Heart left ventricle (tissue), 16 donors: ENCODE measurements at regions not wholly inside any gene's neighbourhood (a gene's known extent, or its start where the extent isn't known, plus 50 kb on each side); places are given as distances from the start of the nearest gene placed in this dataset.

Experiments
- ATAC-seq, 4 donors: fragments of 200-7000 bp; cut with Tn5 transposase; one replicate each; pipeline ENCODE4 v1.9.1; 2020 to 2022; ENCODE audit warnings: moderate library complexity in 4 of 4, mild to moderate bottlenecking in 3 of 4, moderate number of reproducible peaks in 1 of 4
- DNase-seq, 5 donors: peaks; one replicate each; pipeline ENCODE4 v3.0.0-alpha.2; 2020
- H3K27ac ChIP-seq, 12 donors: fragments of 200-600 bp; sonication (generic) in 4 of 12; one replicate each; pipeline versions ENCODE4 v1.5.0 to v1.8.0; 2016 to 2022; ENCODE audit warnings: mild to moderate bottlenecking in 2 of 12
- H3K27me3 ChIP-seq, 9 donors: fragments of 200-600 bp; sonication (generic) in 2 of 9; one replicate each; pipeline versions ENCODE4 v1.5.1 to v1.8.0; 2016 to 2022; ENCODE audit warnings: mild to moderate bottlenecking in 3 of 9
- H3K36me3 ChIP-seq, 9 donors: fragments of 200-600 bp; sonication (generic) in 2 of 9; one replicate each; pipeline versions ENCODE4 v1.5.0 to v1.8.0; 2018 to 2022; ENCODE audit warnings: mild to moderate bottlenecking in 2 of 9
- H3K4me1 ChIP-seq, 12 donors: fragments of 200-600 bp; sonication (generic) in 4 of 12; one replicate each; pipeline versions ENCODE4 v1.5.0 to v1.8.0; 2016 to 2022; ENCODE audit warnings: mild to moderate bottlenecking in 3 of 12
- H3K4me3 ChIP-seq, 12 donors: fragments of 200-600 bp; sonication (generic) in 4 of 12; one replicate each; pipeline versions ENCODE4 v1.5.0 to v1.8.0; 2017 to 2022; ENCODE audit warnings: mild to moderate bottlenecking in 9 of 12, moderate library complexity in 4 of 12
- H3K9me3 ChIP-seq, 12 donors: fragments of 200-600 bp; sonication (generic) in 4 of 12; one replicate each; pipeline versions ENCODE4 v1.5.0 to v1.8.0; 2016 to 2022; ENCODE audit warnings: mild to moderate bottlenecking in 1 of 12
- POLR2A ChIP-seq, 2 donors: fragments of 450-650 bp; IDR thresholded peaks; one replicate each; pipeline ENCODE4 v1.6.1; 2017; ENCODE audit warnings: antibody characterized with exemption in 2 of 2, mild to moderate bottlenecking in 2 of 2, moderate library complexity in 2 of 2
- WGBS, 4 donors: extraction: QIAGEN DNeasy Blood & Tissue Kit in 2 of 4; methylation state at CpG; one replicate each; pipeline versions ENCODE4 v1.1.5 to v1.1.7; 2013 to 2018; 5-methylcytosine and 5-hydroxymethylcytosine counted together
- intact Hi-C, 10 donors: fragments of 100-400 bp; cut with DNase I; formaldehyde crosslinking; loops; one replicate each; pipeline versions ENCODE4 v1.11.1 to v1.14.2; 2022
- TF ChIP-seq, protein P1 (sequence below), 12 donors: fragments of 200-600 bp; sonication (generic) in 4 of 12; IDR thresholded peaks; one replicate each; pipeline versions ENCODE4 v1.5.0 to v1.8.0; 2018 to 2022; ENCODE audit warnings: antibody characterized with exemption in 12 of 12, mild to moderate bottlenecking in 5 of 12
- donor health status: ischemic (EF 13 %, LVEDD 7.1; RV severe dilation, severe dysfunction).
- donor health status: healthy with polysubstance abuse.
- donor health status: DM: no; HTN: yes; CAD: no.
- donor health status: DM: no; HTN: no; CAD: no.
- donor health status: ischemic (EF 25% LVEDD 6.9; RV normal size, moderate dysfunction).
- donor health status: ischemic (EF 25% LVEDD 5.7; RV mildly dilated, moderate dysfunction).
- donor health status: healthy.
- donor health status: DM: yes; HTN: yes; CAD: no.
- donor health status: ischemic (EF 35%, LVEDD 5.7; RV mildly dilated, moderate dysfunction).
- donor health status: nonischemic (EF 11% LVEDD 7.7; RV severe dilation, severe dysfunction).
- donor health status: DM: yes; HTN: yes; CAD: no.
- donor health status: PGD.
- donor health status: ischemic (EF 29% LVEDD 5.4; RV normal size, mild dysfunction).
- donor health status: nonischemic (EF 23%, LVEDD 6.1; RV moderate dilation, normal function).

DNA sequence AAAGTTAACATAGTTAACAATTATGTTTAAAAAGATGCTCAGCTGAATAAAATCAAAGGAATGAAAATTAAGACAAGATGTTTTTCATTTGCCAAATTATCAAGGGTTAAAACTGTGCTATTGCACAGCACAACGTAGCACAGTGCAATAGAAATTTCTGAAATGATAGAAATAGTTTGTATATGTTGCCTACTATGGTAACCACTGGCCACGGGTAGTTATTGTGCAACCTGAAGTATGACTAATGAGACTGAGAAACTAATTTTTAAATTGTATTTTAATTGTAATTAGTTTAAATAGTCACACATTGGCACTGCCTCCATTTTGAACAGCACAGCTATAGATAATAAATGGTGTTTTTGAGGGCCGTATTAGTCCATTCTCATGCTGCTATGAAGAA lies 343.1 kb upstream of the FAM241A start:
- intact Hi-C loops, result no loop called here
- no peak overlapping the region for H3K27ac ChIP-seq
- no peaks in the 10 kb centered on the region for H3K27me3 ChIP-seq
- DNase-seq (no peak), ATAC-seq (no peak)
- H3K4me1 ChIP-seq, result no peaks in the 10 kb centered on the region
- WGBS, 4 donors, result 67 to 75% (median 73%) methylated on average over 3 of the region's 3 CpGs
- TF ChIP-seq, protein P1, sequence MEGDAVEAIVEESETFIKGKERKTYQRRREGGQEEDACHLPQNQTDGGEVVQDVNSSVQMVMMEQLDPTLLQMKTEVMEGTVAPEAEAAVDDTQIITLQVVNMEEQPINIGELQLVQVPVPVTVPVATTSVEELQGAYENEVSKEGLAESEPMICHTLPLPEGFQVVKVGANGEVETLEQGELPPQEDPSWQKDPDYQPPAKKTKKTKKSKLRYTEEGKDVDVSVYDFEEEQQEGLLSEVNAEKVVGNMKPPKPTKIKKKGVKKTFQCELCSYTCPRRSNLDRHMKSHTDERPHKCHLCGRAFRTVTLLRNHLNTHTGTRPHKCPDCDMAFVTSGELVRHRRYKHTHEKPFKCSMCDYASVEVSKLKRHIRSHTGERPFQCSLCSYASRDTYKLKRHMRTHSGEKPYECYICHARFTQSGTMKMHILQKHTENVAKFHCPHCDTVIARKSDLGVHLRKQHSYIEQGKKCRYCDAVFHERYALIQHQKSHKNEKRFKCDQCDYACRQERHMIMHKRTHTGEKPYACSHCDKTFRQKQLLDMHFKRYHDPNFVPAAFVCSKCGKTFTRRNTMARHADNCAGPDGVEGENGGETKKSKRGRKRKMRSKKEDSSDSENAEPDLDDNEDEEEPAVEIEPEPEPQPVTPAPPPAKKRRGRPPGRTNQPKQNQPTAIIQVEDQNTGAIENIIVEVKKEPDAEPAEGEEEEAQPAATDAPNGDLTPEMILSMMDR (IDR thresholded peaks at IDR 0.05), result no peak
- no peak for TF ChIP-seq POLR2A (IDR thresholded peaks at IDR 0.05)
- H3K9me3 ChIP-seq, result no peaks in the 10 kb centered on the region
- no peak overlapping the region for H3K4me3 ChIP-seq
- H3K36me3 ChIP-seq, result no peaks in the 10 kb centered on the region

DNA sequence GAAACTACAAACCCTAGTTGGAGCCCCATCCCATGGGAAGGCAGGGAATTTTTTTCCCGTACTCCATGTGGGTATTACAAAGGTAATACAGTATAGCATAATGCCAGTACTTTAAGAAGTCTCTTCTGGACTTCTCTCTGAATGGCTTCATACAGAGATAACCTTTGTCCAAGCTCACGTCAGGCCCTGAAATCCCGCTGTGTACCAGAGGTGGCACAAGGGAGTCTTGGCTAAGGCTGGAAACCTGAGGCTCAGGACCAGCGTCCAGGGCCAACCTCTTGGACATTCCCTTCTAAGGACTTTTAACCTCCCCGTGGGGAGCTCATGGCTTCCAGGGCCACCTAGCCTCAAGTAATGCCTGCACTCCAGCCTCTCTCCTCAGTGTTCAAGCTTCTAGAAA lies 338.9 kb upstream of the FAM241A start:
- peaks cover 0 to 7% (median 0%) of the 10 kb centered on the region in 9 donors for H3K27me3 ChIP-seq
- DNase-seq (no peak), ATAC-seq (no peak)
- H3K4me1 ChIP-seq, result no peaks in the 10 kb centered on the region
- H3K9me3 ChIP-seq, result no peaks in the 10 kb centered on the region
- no peak overlapping the region for H3K4me3 ChIP-seq
- WGBS, 4 donors, result 46 to 68% (median 53%) methylated on average over 5 of the region's 5 CpGs
- no peaks in the 10 kb centered on the region for H3K36me3 ChIP-seq
- TF ChIP-seq POLR2A (IDR thresholded peaks at IDR 0.05), result no peak
- TF ChIP-seq, protein P1 (IDR thresholded peaks at IDR 0.05), result no peak
- no peak overlapping the region for H3K27ac ChIP-seq
- intact Hi-C loops, result no loop called here

DNA sequence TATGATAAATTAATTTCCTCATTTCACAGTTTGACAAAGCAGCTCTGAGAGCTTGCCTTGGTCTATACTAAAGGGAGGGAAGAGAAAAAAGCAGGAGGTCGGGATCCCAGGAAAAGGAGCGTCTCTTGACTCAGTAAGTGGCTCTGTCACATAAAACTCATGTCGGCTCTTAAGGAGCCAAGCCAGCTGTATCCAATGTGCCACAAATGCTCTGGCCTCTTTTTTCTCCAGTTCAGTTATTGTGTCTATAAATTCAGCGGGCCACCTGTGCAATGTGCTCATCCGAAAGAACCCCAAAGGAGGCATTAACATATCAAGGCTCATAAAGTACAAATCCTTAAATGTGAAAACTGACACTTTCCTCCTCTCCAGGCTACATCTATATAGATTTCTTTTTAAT lies 337.7 kb upstream of the FAM241A start:
- intact Hi-C loops, result no loop called here
- Histone ChIP-seq H3K27ac (no peak overlapping the region), H3K4me3 (no peak overlapping the region), H3K27me3 (peaks cover 0 to 7% (median 0%) of the 10 kb centered on the region in 9 donors), H3K9me3 (no peaks in the 10 kb centered on the region), H3K4me1 (no peaks in the 10 kb centered on the region), H3K36me3 (no peaks in the 10 kb centered on the region)
- 72 to 80% (median 79%) methylated on average over 5 of the region's 5 CpGs for WGBS, 4 donors
- TF ChIP-seq, protein P1 (IDR thresholded peaks at IDR 0.05), result no peak
- TF ChIP-seq POLR2A (IDR thresholded peaks at IDR 0.05), result no peak
- no peak for DNase-seq
- no peak for ATAC-seq

DNA sequence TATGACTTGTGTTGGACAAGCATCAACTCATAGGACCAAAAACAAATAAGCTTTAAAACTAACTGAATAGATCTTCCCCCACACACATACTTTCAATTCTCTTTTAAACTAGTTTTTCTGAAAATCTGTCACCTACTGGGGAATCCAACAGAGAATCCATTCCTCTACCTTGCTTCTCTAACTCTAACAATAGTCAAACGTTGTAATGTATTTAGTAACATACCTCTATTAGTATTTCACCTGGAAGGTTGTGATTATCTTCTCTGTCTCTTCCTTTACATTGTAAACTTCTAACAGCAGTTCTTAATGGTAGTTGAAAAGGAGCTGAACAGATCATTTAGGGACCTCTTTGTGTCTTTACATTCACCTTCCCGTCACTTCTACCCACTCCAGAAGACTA lies 337.1 kb upstream of the FAM241A start:
- H3K4me3 ChIP-seq, result no peak overlapping the region
- intact Hi-C loops, result no loop called here
- no peak for TF ChIP-seq POLR2A (IDR thresholded peaks at IDR 0.05)
- TF ChIP-seq, protein P1 (IDR thresholded peaks at IDR 0.05), result no peak
- H3K9me3 ChIP-seq, result no peaks in the 10 kb centered on the region
- H3K36me3 ChIP-seq, result no peaks in the 10 kb centered on the region
- WGBS, 4 donors, result 39 to 48% (median 43%) methylated on average over 2 of the region's 2 CpGs
- H3K27ac ChIP-seq, result no peak overlapping the region
- peaks cover 0 to 7% (median 0%) of the 10 kb centered on the region in 9 donors for H3K27me3 ChIP-seq
- no peaks in the 10 kb centered on the region for H3K4me1 ChIP-seq
- ATAC-seq, result no peak
- no peak for DNase-seq
